Neuronal stem cell (in vitro differentiated cells): ENCODE measurements at regions not wholly inside any gene's neighbourhood (a gene's known extent, or its start where the extent isn't known, plus 50 kb on each side); places are given as distances from the start of the nearest gene placed in this dataset.

Experiments
- DNase-seq: peaks from one replicate; pipeline ENCODE4 v3.0.0-alpha.2; 2013; ENCODE audit warnings: low spot score
- H2AFZ ChIP-seq: one replicate; pipeline ENCODE4 v1.6.1; 2013; ENCODE audit warnings: mild to moderate bottlenecking, low read length, inconsistent platforms
- H2AK5ac ChIP-seq: 2 replicates; pipeline ENCODE4 v1.6.1; 2013; ENCODE audit warnings: low read depth, mild to moderate bottlenecking, inconsistent platforms, low read length, moderate library complexity, mixed read lengths
- H2BK120ac ChIP-seq: 2 replicates; pipeline ENCODE4 v1.6.1; 2013; ENCODE audit warnings: low read depth, mild to moderate bottlenecking, inconsistent platforms, low read length, moderate library complexity, mixed read lengths
- H2BK12ac ChIP-seq: one replicate; pipeline ENCODE4 v1.6.1; 2013; ENCODE audit warnings: low read length, inconsistent platforms
- H2BK15ac ChIP-seq: 2 replicates; pipeline ENCODE4 v1.6.1; 2013; ENCODE audit warnings: mild to moderate bottlenecking, low read length, inconsistent platforms, mixed read lengths
- H2BK5ac ChIP-seq: one replicate; pipeline ENCODE4 v1.6.1; 2013; ENCODE audit warnings: inconsistent platforms, mild to moderate bottlenecking, low read length, moderate library complexity
- H3K14ac ChIP-seq: one replicate; pipeline ENCODE4 v1.6.1; 2013; ENCODE audit warnings: low read length, inconsistent platforms
- H3K18ac ChIP-seq: 2 replicates; pipeline ENCODE4 v1.6.1; 2013; ENCODE audit warnings: low read length, inconsistent platforms
- H3K23ac ChIP-seq: 2 replicates; pipeline ENCODE4 v1.6.1; 2013; ENCODE audit warnings: low read depth, mild to moderate bottlenecking, mixed read lengths, low read length, inconsistent platforms; ENCODE audit not compliant: poor library complexity
- H3K27ac ChIP-seq: replicated peaks from 3 replicates; pipeline ENCODE4 v1.5.1; 2013; ENCODE audit warnings: low read length, inconsistent platforms
- H3K27me3 ChIP-seq, 3 experiments: 2 replicates each; pipeline ENCODE4 v1.6.1; 2013; ENCODE audit warnings: low read length in 3 of 3, mild to moderate bottlenecking in 2 of 3, inconsistent platforms in 1 of 3, low read depth in 1 of 3, mixed read lengths in 1 of 3, moderate library complexity in 1 of 3; ENCODE audit not compliant: control insufficient read depth in 3 of 3, insufficient read depth in 3 of 3
- H3K36me3 ChIP-seq, 2 donors: replicated peaks in 1 of 2; 2 replicates each; pipeline ENCODE4 v1.6.1; 2013; ENCODE audit warnings: low read length in 2 of 2; ENCODE audit not compliant: control insufficient read depth in 2 of 2, insufficient read depth in 2 of 2
- H3K4ac ChIP-seq: 2 replicates; pipeline ENCODE4 v1.6.1; 2013; ENCODE audit warnings: inconsistent platforms, mild to moderate bottlenecking, low read length, moderate library complexity
- H3K4me1 ChIP-seq, 2 donors: 1 replicate in 1 of 2; 2 replicates in 1 of 2; pipeline ENCODE4 v1.6.1; 2013; ENCODE audit warnings: low read length in 2 of 2, low read depth in 1 of 2; ENCODE audit not compliant: control insufficient read depth in 2 of 2, insufficient read depth in 1 of 2
- H3K4me2 ChIP-seq: one replicate; pipeline ENCODE4 v1.6.1; 2013; ENCODE audit warnings: mild to moderate bottlenecking, low read length, inconsistent platforms; ENCODE audit not compliant: insufficient read depth, poor library complexity, severe bottlenecking
- H3K4me3 ChIP-seq, 2 donors: 2 replicates each; pipeline ENCODE4 v1.5.1; 2013; ENCODE audit warnings: low read length in 2 of 2, mild to moderate bottlenecking in 2 of 2, inconsistent platforms in 1 of 2, moderate library complexity in 1 of 2
- H3K79me1 ChIP-seq: one replicate; pipeline ENCODE4 v1.6.1; 2013; ENCODE audit warnings: low read depth, mild to moderate bottlenecking, inconsistent platforms, low read length, moderate library complexity
- H3K9ac ChIP-seq: one replicate; pipeline ENCODE4 v1.6.1; 2013; ENCODE audit warnings: mild to moderate bottlenecking, low read depth, low read length, inconsistent platforms; ENCODE audit not compliant: poor library complexity
- H3K9me3 ChIP-seq, 2 donors: replicated peaks in 1 of 2; 2 replicates each; pipeline versions ENCODE3 to v1.6.1; 2013; ENCODE audit warnings: low read length in 2 of 2, mild to moderate bottlenecking in 2 of 2, inconsistent platforms in 1 of 2, low read depth in 1 of 2, mixed read lengths in 1 of 2, moderate library complexity in 1 of 2; ENCODE audit not compliant: control insufficient read depth in 2 of 2, insufficient read depth in 1 of 2
- H4K8ac ChIP-seq: one replicate; pipeline ENCODE4 v1.6.1; 2013; ENCODE audit warnings: low read depth, mild to moderate bottlenecking, inconsistent platforms, low read length, moderate library complexity
- H4K91ac ChIP-seq: one replicate; pipeline ENCODE4 v1.6.1; 2013; ENCODE audit warnings: low read length, low read depth, mild to moderate bottlenecking, inconsistent platforms; ENCODE audit not compliant: poor library complexity
- WGBS, 2 donors: extraction: QIAGEN DNeasy Blood & Tissue Kit; methylation state at CpG; one replicate each; pipeline ENCODE4 v1.1.7; 2013; ENCODE audit warnings: missing lambda C conversion rate in 2 of 2, mixed read lengths in 1 of 2; ENCODE audit not compliant: insufficient read length in 2 of 2, insufficient replicate concordance in 1 of 2; ENCODE audit errors: extremely low coverage in 2 of 2; 5-methylcytosine and 5-hydroxymethylcytosine counted together

GRCh38 chr3:1495466-1495865 lies 402.6 kb downstream of the CNTN6 start:
- H2AK5ac ChIP-seq, result no peak overlapping the region
- H2BK120ac ChIP-seq, result no peak overlapping the region
- H2BK5ac ChIP-seq, result no peak overlapping the region
- no peaks in the 10 kb centered on the region for H3K27me3 ChIP-seq
- H4K91ac ChIP-seq, result no peak overlapping the region
- no peak overlapping the region for H3K4ac ChIP-seq
- no peak overlapping the region for H2AFZ ChIP-seq
- no peaks in the 10 kb centered on the region for H3K9me3 ChIP-seq
- H2BK15ac ChIP-seq, result no peak overlapping the region
- H2BK12ac ChIP-seq, result no peak overlapping the region
- no peak overlapping the region for H3K14ac ChIP-seq
- no peaks in the 10 kb centered on the region for H3K36me3 ChIP-seq
- H3K4me3 ChIP-seq, result no peak overlapping the region
- H3K9ac ChIP-seq, result no peak overlapping the region
- no peaks in the 10 kb centered on the region for H3K79me1 ChIP-seq
- no peak overlapping the region for H3K18ac ChIP-seq
- no peak overlapping the region for H3K23ac ChIP-seq
- no peak overlapping the region for H3K4me2 ChIP-seq
- no peak overlapping the region for H3K27ac ChIP-seq
- H4K8ac ChIP-seq, result no peak overlapping the region
- no peaks in the 10 kb centered on the region for H3K4me1 ChIP-seq
- DNase-seq, result no peak

GRCh38 chr3:1499694-1500093 lies 406.9 kb downstream of the CNTN6 start:
- Histone ChIP-seq H4K8ac (no peak overlapping the region), H2BK5ac (no peak overlapping the region), H2BK15ac (no peak overlapping the region), H3K4me3 (no peak overlapping the region), H3K9me3 (no peaks in the 10 kb centered on the region), H2BK12ac (no peak overlapping the region), H2AK5ac (no peak overlapping the region), H3K9ac (no peak overlapping the region), H3K14ac (no peak overlapping the region), H3K18ac (no peak overlapping the region), H3K36me3 (no peaks in the 10 kb centered on the region), H3K4me2 (no peak overlapping the region), H4K91ac (no peak overlapping the region), H3K4ac (no peak overlapping the region), H3K79me1 (no peaks in the 10 kb centered on the region), H3K27me3 (no peaks in the 10 kb centered on the region), H2BK120ac (no peak overlapping the region), H3K27ac (no peak overlapping the region), H3K4me1 (no peaks in the 10 kb centered on the region), H3K23ac (no peak overlapping the region), H2AFZ (no peak overlapping the region)
- WGBS, 2 donors, result no CpG with 5 or more reads among the region's 4 CpGs
- no peak for DNase-seq

GRCh38 chr3:1501406-1502115 lies 408.7 kb downstream of the CNTN6 start:
- H3K9me3 ChIP-seq, result no peaks in the 10 kb centered on the region
- no peak overlapping the region for H2AK5ac ChIP-seq
- H3K4me2 ChIP-seq, result no peak overlapping the region
- H3K27ac ChIP-seq, result no peak overlapping the region
- no peak overlapping the region for H2AFZ ChIP-seq
- H3K9ac ChIP-seq, result no peak overlapping the region
- H3K4ac ChIP-seq, result no peak overlapping the region
- H4K8ac ChIP-seq, result no peak overlapping the region
- H3K79me1 ChIP-seq, result no peaks in the 10 kb centered on the region
- no peak overlapping the region for H3K4me3 ChIP-seq
- H3K23ac ChIP-seq, result no peak overlapping the region
- no peak overlapping the region for H3K18ac ChIP-seq
- no peak overlapping the region for H2BK120ac ChIP-seq
- WGBS, 2 donors, result no CpG with 5 or more reads among the region's 6 CpGs
- H3K36me3 ChIP-seq, result no peaks in the 10 kb centered on the region
- H3K27me3 ChIP-seq, result no peaks in the 10 kb centered on the region
- no peak overlapping the region for H2BK12ac ChIP-seq
- H3K4me1 ChIP-seq, result no peaks in the 10 kb centered on the region
- H2BK5ac ChIP-seq, result no peak overlapping the region
- no peak overlapping the region for H4K91ac ChIP-seq
- no peak overlapping the region for H3K14ac ChIP-seq
- H2BK15ac ChIP-seq, result no peak overlapping the region
- DNase-seq, result no peak

GRCh38 chr3:1506090-1506489 lies 413.3 kb downstream of the CNTN6 start:
- no peak for DNase-seq
- Histone ChIP-seq H4K8ac (no peak overlapping the region), H3K4me2 (no peak overlapping the region), H3K14ac (no peak overlapping the region), H2BK5ac (no peak overlapping the region), H3K79me1 (no peaks in the 10 kb centered on the region), H2BK12ac (no peak overlapping the region), H3K27ac (no peak overlapping the region), H3K27me3 (no peaks in the 10 kb centered on the region), H2AFZ (no peak overlapping the region), H2AK5ac (no peak overlapping the region), H3K4me1 (no peaks in the 10 kb centered on the region), H2BK120ac (no peak overlapping the region), H3K36me3 (no peaks in the 10 kb centered on the region), H3K9me3 (no peaks in the 10 kb centered on the region), H3K23ac (no peak overlapping the region), H2BK15ac (no peak overlapping the region), H3K4me3 (no peak overlapping the region), H4K91ac (no peak overlapping the region), H3K18ac (no peak overlapping the region), H3K4ac (no peak overlapping the region), H3K9ac (no peak overlapping the region)
- WGBS, 2 donors, result no CpG with 5 or more reads among the region's 1 CpG
